Erythroblast (primary cell): ENCODE measurements at regions not wholly inside any gene's neighbourhood (a gene's known extent, or its start where the extent isn't known, plus 50 kb on each side); places are given as distances from the start of the nearest gene placed in this dataset.
"Not testable (repeated sequence)": the region's sequence is repeated elsewhere in the genome, so short reads cannot be mapped to it uniquely, and the experiment has no call there.

Experiments used
- DNase-seq, 2 experiments: peaks; one replicate each; lab custom pipeline; 2025; lab: John Stamatoyannopoulos, UW
- GATA1 ChIP-seq: IDR thresholded peaks from 2 replicates; pipeline ENCODE4 v1.6.1; 2011; ENCODE audit warnings: low read depth, mild to moderate bottlenecking, control low read depth, low read length, moderate library complexity
- POLR2A ChIP-seq: IDR thresholded peaks from 2 replicates; pipeline ENCODE4 v1.6.1; 2011; ENCODE audit warnings: mild to moderate bottlenecking, low read length

- TF ChIP-seq POLR2A, result no peak
- no peak for TF ChIP-seq GATA1
- DNase-seq, result no peak
Measured at GRCh38 chr4:188412499-188412898, 273.3 kb downstream of the TRIML1 start.

- no peak for DNase-seq
- TF ChIP-seq GATA1, result no peak
- TF ChIP-seq POLR2A, result no peak
Measured at GRCh38 chr4:188414441-188414840, 275.2 kb downstream of the TRIML1 start.

- TF ChIP-seq GATA1 (no peak), POLR2A (no peak)
- DNase-seq, result no peak
Measured at GRCh38 chr4:188417181-188417580, 277.9 kb downstream of the TRIML1 start.

- no peak for DNase-seq
- TF ChIP-seq GATA1, result no peak
- no peak for TF ChIP-seq POLR2A
Measured at GRCh38 chr4:188423039-188423438, 283.8 kb downstream of the TRIML1 start.

GRCh38 chr4:188428935-188429334 is 289.7 kb downstream of the TRIML1 start:
- no peak for DNase-seq
- TF ChIP-seq POLR2A (no peak), GATA1 (no peak)

- no peak for DNase-seq
- TF ChIP-seq GATA1 (no peak), POLR2A (no peak)
Measured at GRCh38 chr4:188429965-188430364, 290.7 kb downstream of the TRIML1 start.

- TF ChIP-seq GATA1 (no peak), POLR2A (no peak)
- DNase-seq, result no peak
Measured at GRCh38 chr4:188430384-188430783, 291.1 kb downstream of the TRIML1 start.

- no peak for DNase-seq
- TF ChIP-seq GATA1 (no peak), POLR2A (no peak)
Measured at GRCh38 chr4:188432328-188432727, 293.1 kb downstream of the TRIML1 start.

- TF ChIP-seq GATA1 (no peak), POLR2A (no peak)
- DNase-seq, result no peak
Measured at GRCh38 chr4:188433741-188434315, 294.6 kb downstream of the TRIML1 start.

GRCh38 chr4:188434643-188435042 is 295.4 kb downstream of the TRIML1 start:
- no peak for DNase-seq
- TF ChIP-seq GATA1 (no peak), POLR2A (no peak)

- DNase-seq, result no peak
- no peak for TF ChIP-seq POLR2A
- TF ChIP-seq GATA1, result no peak
Measured at GRCh38 chr4:188435381-188435780, 296.1 kb downstream of the TRIML1 start.

GRCh38 chr4:188437535-188437934 is 298.3 kb downstream of the TRIML1 start:
- no peak for DNase-seq
- TF ChIP-seq GATA1 (no peak), POLR2A (no peak)

- DNase-seq, result not testable (repeated sequence)
Measured at GRCh38 chr4:188438391-188438824, 299.2 kb downstream of the TRIML1 start.

- DNase-seq, result no peak
- no peak for TF ChIP-seq POLR2A
- TF ChIP-seq GATA1, result no peak
Measured at GRCh38 chr4:188439641-188440311, 300.5 kb downstream of the TRIML1 start.

- DNase-seq, result no peak
Measured at GRCh38 chr4:188444500-188444899, 305.3 kb downstream of the TRIML1 start.

GRCh38 chr4:188448996-188449395 is 309.8 kb downstream of the TRIML1 start:
- DNase-seq, result not testable (repeated sequence)

More at GRCh38 chr4:188444500-188444899, 305.3 kb downstream of the TRIML1 start:
- TF ChIP-seq GATA1 (no peak), POLR2A (no peak)
